HepG2 (cell line): ENCODE measurements at regions not wholly inside any gene's neighbourhood (a gene's known extent, or its start where the extent isn't known, plus 50 kb on each side); places are given as distances from the start of the nearest gene placed in this dataset.

Experiments
- ATAC-seq: fragments of 200-7000 bp; cut with Tn5 transposase; 3 replicates; pipeline ENCODE4 v1.9.1; 2020; ENCODE audit warnings: mild to moderate bottlenecking, moderate library complexity
- BruUV-seq: library from RNA; stranded (reverse); fragments of 400-500 nt; replicated peaks from 2 replicates; lab custom pipeline; 2021; lab: Mats Ljungman, UMichigan
- CTCF ChIA-PET: fragments of 300-600 bp; formaldehyde crosslinking; extraction: SDS; loops from one replicate; lab custom pipeline; 2021; ENCODE audit warnings: low total read pairs, inconsistent platforms, low intra/inter-chr PET ratio; lab: Yijun Ruan, JAX
- POLR2A ChIA-PET: fragments of 350-600 bp; sonication (Branson Sonifier 250); formaldehyde crosslinking; loops from one replicate; lab custom pipeline; 2020; ENCODE audit warnings: antibody characterized with exemption, inconsistent platforms; lab: Yijun Ruan, JAX
- DNase-seq: peaks from one replicate; pipeline ENCODE4 v3.0.0-alpha.2; 2015; ENCODE audit warnings: low spot score
- FAIRE-seq: peaks from 3 replicates; lab custom pipeline; 2011; peaks lifted over from hg19 to GRCh38; lab: Jason Lieb, UNC
- H2AFZ ChIP-seq: one replicate; pipeline ENCODE4 v1.6.1; 2011; ENCODE audit warnings: low read length, inconsistent platforms
- H3K27ac ChIP-seq: fragments of 300-600 bp; 3 replicates; pipeline ENCODE4 v1.8.0; 2011; ENCODE audit warnings: mixed run types, mild to moderate bottlenecking, mixed read lengths, low read length, inconsistent platforms; ENCODE audit not compliant: insufficient read depth; ENCODE audit errors: extremely low read length
- H3K27me3 ChIP-seq, 2 experiments: fragments of 200-600 bp in 1 of 2; 2 replicates in 1 of 2; 3 replicates in 1 of 2; pipeline versions ENCODE4 v1.6.0 to v1.8.0; 2011; ENCODE audit warnings: low read length in 2 of 2, mild to moderate bottlenecking in 2 of 2, moderate library complexity in 2 of 2, inconsistent platforms in 1 of 2; ENCODE audit not compliant: insufficient read depth in 2 of 2, control insufficient read depth in 1 of 2
- H3K36me3 ChIP-seq, 2 experiments: fragments of 200-600 bp in 1 of 2; replicated peaks in 1 of 2; 2 replicates in 1 of 2; 3 replicates in 1 of 2; pipeline versions ENCODE4 v1.5.1 to v1.8.0; 2011; ENCODE audit warnings: low read length in 2 of 2, inconsistent platforms in 1 of 2; ENCODE audit not compliant: insufficient read depth in 2 of 2, control insufficient read depth in 1 of 2
- H3K4me1 ChIP-seq: 2 replicates; pipeline ENCODE4 v1.5.1; 2012; ENCODE audit warnings: low read length, inconsistent platforms; ENCODE audit not compliant: insufficient read depth
- H3K4me2 ChIP-seq: 2 replicates; pipeline ENCODE4 v1.6.0; 2011; ENCODE audit warnings: low read depth, low read length, inconsistent platforms
- H3K4me3 ChIP-seq, 3 experiments: fragments of 200-600 bp in 1 of 3; sonication (generic), shearing (Covaris generic) in 1 of 3; replicated peaks in 1 of 3; 2 replicates each; pipeline ENCODE4 v1.5.1; 2011 to 2016; ENCODE audit warnings: low read length in 3 of 3, inconsistent platforms in 2 of 3, low read depth in 2 of 3, mild to moderate bottlenecking in 2 of 3, control low read depth in 1 of 3, mixed read lengths in 1 of 3; ENCODE audit not compliant: insufficient read depth in 1 of 3
- H3K79me2 ChIP-seq: one replicate; pipeline ENCODE4 v1.6.1; 2011; ENCODE audit warnings: low read length, inconsistent platforms; ENCODE audit not compliant: insufficient read depth
- H3K9ac ChIP-seq: 2 replicates; pipeline ENCODE4 v1.6.0; 2011; ENCODE audit warnings: mild to moderate bottlenecking, low read depth, low read length, inconsistent platforms; ENCODE audit not compliant: insufficient read depth
- H3K9me3 ChIP-seq: 2 replicates; pipeline ENCODE4 v1.5.1; 2012; ENCODE audit warnings: mild to moderate bottlenecking, low read length
- H4K20me1 ChIP-seq: 2 replicates; pipeline ENCODE4 v1.6.0; 2011; ENCODE audit warnings: inconsistent platforms, mild to moderate bottlenecking, low read length, moderate library complexity; ENCODE audit not compliant: insufficient read depth
- POLR2A ChIP-seq, 2 experiments: IDR thresholded peaks; 2 replicates each; pipeline ENCODE4 v1.6.1; 2011; ENCODE audit warnings: low read depth in 2 of 2, low read length in 2 of 2, mild to moderate bottlenecking in 1 of 2, moderate library complexity in 1 of 2; ENCODE audit not compliant: insufficient read depth in 1 of 2
- ZNF484 ChIP-seq: sonication (generic); formaldehyde crosslinking; IDR thresholded peaks from 2 replicates; pipeline ENCODE4 v1.5.1; 2020; ENCODE audit warnings: mild to moderate bottlenecking, low read depth, missing genetic modification reagents, borderline replicate concordance
- WGBS: methylation state at CpG from one replicate; pipeline ENCODE4 v1.1.6; 2017; ENCODE audit warnings: low lambda C conversion rate; 5-methylcytosine and 5-hydroxymethylcytosine counted together
- in situ Hi-C: cut with HindIII; loops from 2 replicates; pipeline ENCODE4 v1.10.0; 2017; ENCODE audit warnings: low pct_unique_long_range_greater_than_20kb; ENCODE audit not compliant: extremely low pct_ligation_motif_present
- intact Hi-C: fragments of 100-400 bp; cut with micrococcal nuclease; formaldehyde crosslinking; loops from one replicate; pipeline ENCODE4 v1.10.0; 2022; ENCODE audit not compliant: unreplicated experiment
- TF ChIP-seq, protein P1 (sequence below), 2 experiments: fragments of 450-650 bp in 1 of 2; sonication (generic) in 1 of 2; formaldehyde crosslinking in 1 of 2; IDR thresholded peaks; 2 replicates each; pipeline versions ENCODE4 v1.6.1 to v1.8.0; 2016 to 2022; ENCODE audit warnings: antibody characterized with exemption in 1 of 2, mild to moderate bottlenecking in 1 of 2, missing genetic modification reagents in 1 of 2
- TF ChIP-seq, protein P2 (sequence below): IDR thresholded peaks from 2 replicates; pipeline ENCODE4 v1.6.1; 2016; ENCODE audit warnings: low read depth
- TF ChIP-seq, protein P3 (sequence below): sonication (generic); formaldehyde crosslinking; IDR thresholded peaks from 2 replicates; pipeline ENCODE4 v1.4.0; 2020; ENCODE audit warnings: missing genetic modification reagents, borderline replicate concordance
- TF ChIP-seq, protein P4 (sequence below): sonication (generic); formaldehyde crosslinking; conservative IDR thresholded peaks from 2 replicates; pipeline ENCODE4 v1.5.0; 2020; ENCODE audit warnings: missing genetic modification reagents

DNA sequence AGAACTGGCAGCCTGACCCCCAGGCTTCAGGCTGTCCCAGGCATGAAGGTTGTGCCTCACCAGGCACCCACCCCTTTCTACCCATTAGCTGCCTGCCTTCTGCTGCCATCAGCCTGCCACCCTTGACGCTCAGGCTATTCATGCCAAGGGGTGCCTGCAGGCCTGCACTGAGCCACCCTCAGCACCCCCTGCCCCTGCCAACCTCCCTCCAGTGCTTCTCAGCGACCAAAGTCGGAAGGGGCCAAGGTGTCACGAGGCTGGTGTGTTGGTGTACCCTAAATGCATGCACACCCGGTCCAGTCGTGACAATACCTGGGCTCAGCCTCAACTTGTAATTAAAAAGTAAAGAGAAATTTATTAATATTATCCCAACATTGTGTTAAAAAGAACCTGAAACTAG lies 422.7 kb downstream of the ARL4A start (continued):
- TF ChIP-seq, protein P1, sequence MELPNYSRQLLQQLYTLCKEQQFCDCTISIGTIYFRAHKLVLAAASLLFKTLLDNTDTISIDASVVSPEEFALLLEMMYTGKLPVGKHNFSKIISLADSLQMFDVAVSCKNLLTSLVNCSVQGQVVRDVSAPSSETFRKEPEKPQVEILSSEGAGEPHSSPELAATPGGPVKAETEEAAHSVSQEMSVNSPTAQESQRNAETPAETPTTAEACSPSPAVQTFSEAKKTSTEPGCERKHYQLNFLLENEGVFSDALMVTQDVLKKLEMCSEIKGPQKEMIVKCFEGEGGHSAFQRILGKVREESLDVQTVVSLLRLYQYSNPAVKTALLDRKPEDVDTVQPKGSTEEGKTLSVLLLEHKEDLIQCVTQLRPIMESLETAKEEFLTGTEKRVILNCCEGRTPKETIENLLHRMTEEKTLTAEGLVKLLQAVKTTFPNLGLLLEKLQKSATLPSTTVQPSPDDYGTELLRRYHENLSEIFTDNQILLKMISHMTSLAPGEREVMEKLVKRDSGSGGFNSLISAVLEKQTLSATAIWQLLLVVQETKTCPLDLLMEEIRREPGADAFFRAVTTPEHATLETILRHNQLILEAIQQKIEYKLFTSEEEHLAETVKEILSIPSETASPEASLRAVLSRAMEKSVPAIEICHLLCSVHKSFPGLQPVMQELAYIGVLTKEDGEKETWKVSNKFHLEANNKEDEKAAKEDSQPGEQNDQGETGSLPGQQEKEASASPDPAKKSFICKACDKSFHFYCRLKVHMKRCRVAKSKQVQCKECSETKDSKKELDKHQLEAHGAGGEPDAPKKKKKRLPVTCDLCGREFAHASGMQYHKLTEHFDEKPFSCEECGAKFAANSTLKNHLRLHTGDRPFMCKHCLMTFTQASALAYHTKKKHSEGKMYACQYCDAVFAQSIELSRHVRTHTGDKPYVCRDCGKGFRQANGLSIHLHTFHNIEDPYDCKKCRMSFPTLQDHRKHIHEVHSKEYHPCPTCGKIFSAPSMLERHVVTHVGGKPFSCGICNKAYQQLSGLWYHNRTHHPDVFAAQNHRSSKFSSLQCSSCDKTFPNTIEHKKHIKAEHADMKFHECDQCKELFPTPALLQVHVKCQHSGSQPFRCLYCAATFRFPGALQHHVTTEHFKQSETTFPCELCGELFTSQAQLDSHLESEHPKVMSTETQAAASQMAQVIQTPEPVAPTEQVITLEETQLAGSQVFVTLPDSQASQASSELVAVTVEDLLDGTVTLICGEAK (IDR thresholded peaks at IDR 0.05): no peak
- TF ChIP-seq, protein P1 (CRISPR knock-in tag; IDR thresholded peaks at IDR 0.05): no peak
- TF ChIP-seq POLR2A (IDR thresholded peaks at IDR 0.05; ENCODE audit: insufficient read depth in 1 of 2, low read depth in 2 of 2, low read length in 2 of 2): no peak

DNA sequence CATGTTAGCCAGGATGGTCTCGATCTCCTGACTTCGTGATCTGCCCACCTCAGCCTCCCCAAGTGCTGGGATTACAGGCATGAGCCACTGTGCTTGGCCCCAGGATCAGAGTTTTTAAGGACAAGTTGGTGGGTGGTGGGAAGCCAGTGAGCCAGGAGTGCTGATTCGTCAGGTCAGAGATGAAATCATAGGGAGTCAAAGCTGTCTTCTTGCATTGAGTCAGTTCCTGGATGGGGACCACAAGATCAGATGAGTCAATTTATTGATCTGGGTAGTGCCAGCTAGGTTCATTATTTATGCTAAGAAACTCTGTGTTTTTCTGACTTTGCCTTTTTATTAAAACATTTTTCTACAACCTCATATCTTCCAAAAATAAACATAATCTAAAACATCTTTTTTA lies 423.8 kb downstream of the ARL4A start:
- intact Hi-C loops (loop anchor here (10.0 kb wide), 1 partner anchor 586 kb away; no protein-coding TSS in a partner anchor), in situ Hi-C loops (loop anchor here (25.0 kb wide), 1 partner anchor 424 kb away; the partner anchor contains the start of gene ARL4A)
- FAIRE-seq: no peak
- Histone ChIP-seq H3K9me3 (no peaks in the 10 kb centered on the region), H3K9ac (no peak overlapping the region), H3K36me3 (no peaks in the 10 kb centered on the region), H4K20me1 (no peaks in the 10 kb centered on the region), H3K4me3 (no peak overlapping the region), H3K79me2 (no peaks in the 10 kb centered on the region), H3K27me3 (no peaks in the 10 kb centered on the region), H2AFZ (no peak overlapping the region), H3K4me1 (peaks cover 10% of the 10 kb centered on the region; the same call in 1 of the 2 replicates), H3K27ac (no peak overlapping the region), H3K4me2 (no peak overlapping the region)
- BruUV-seq: no TSS peak
- ATAC-seq: no peak
- ChIA-PET POLR2A (no interaction called here), CTCF (no interaction called here)
- WGBS: 44% methylated on average over 3 of the region's 3 CpGs
- DNase-seq: no peak
- no peak for TF ChIP-seq ZNF484 (CRISPR knock-in tag)
- TF ChIP-seq, protein P2, sequence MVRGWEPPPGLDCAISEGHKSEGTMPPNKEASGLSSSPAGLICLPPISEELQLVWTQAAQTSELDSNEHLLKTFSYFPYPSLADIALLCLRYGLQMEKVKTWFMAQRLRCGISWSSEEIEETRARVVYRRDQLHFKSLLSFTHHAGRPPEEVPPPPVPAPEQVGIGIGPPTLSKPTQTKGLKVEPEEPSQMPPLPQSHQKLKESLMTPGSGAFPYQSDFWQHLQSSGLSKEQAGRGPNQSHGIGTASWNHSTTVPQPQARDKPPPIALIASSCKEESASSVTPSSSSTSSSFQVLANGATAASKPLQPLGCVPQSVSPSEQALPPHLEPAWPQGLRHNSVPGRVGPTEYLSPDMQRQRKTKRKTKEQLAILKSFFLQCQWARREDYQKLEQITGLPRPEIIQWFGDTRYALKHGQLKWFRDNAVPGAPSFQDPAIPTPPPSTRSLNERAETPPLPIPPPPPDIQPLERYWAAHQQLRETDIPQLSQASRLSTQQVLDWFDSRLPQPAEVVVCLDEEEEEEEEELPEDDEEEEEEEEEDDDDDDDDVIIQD (CRISPR knock-in tag): no peak
- TF ChIP-seq, protein P3, sequence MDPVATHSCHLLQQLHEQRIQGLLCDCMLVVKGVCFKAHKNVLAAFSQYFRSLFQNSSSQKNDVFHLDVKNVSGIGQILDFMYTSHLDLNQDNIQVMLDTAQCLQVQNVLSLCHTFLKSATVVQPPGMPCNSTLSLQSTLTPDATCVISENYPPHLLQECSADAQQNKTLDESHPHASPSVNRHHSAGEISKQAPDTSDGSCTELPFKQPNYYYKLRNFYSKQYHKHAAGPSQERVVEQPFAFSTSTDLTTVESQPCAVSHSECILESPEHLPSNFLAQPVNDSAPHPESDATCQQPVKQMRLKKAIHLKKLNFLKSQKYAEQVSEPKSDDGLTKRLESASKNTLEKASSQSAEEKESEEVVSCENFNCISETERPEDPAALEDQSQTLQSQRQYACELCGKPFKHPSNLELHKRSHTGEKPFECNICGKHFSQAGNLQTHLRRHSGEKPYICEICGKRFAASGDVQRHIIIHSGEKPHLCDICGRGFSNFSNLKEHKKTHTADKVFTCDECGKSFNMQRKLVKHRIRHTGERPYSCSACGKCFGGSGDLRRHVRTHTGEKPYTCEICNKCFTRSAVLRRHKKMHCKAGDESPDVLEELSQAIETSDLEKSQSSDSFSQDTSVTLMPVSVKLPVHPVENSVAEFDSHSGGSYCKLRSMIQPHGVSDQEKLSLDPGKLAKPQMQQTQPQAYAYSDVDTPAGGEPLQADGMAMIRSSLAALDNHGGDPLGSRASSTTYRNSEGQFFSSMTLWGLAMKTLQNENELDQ (CRISPR knock-in tag): no peak
- TF ChIP-seq, protein P4, sequence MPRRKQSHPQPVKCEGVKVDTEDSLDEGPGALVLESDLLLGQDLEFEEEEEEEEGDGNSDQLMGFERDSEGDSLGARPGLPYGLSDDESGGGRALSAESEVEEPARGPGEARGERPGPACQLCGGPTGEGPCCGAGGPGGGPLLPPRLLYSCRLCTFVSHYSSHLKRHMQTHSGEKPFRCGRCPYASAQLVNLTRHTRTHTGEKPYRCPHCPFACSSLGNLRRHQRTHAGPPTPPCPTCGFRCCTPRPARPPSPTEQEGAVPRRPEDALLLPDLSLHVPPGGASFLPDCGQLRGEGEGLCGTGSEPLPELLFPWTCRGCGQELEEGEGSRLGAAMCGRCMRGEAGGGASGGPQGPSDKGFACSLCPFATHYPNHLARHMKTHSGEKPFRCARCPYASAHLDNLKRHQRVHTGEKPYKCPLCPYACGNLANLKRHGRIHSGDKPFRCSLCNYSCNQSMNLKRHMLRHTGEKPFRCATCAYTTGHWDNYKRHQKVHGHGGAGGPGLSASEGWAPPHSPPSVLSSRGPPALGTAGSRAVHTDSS (CRISPR knock-in tag): no peak
